UCSD-AML1 (cell line): ENCODE measurements at regions not wholly inside any gene's neighbourhood (a gene's known extent, or its start where the extent isn't known, plus 50 kb on each side); places are given as distances from the start of the nearest gene placed in this dataset.

Experiments
- DNase-seq: peaks from one replicate; lab custom pipeline; 2025; ENCODE audit not compliant: unreplicated experiment; lab: John Stamatoyannopoulos, UW

DNA sequence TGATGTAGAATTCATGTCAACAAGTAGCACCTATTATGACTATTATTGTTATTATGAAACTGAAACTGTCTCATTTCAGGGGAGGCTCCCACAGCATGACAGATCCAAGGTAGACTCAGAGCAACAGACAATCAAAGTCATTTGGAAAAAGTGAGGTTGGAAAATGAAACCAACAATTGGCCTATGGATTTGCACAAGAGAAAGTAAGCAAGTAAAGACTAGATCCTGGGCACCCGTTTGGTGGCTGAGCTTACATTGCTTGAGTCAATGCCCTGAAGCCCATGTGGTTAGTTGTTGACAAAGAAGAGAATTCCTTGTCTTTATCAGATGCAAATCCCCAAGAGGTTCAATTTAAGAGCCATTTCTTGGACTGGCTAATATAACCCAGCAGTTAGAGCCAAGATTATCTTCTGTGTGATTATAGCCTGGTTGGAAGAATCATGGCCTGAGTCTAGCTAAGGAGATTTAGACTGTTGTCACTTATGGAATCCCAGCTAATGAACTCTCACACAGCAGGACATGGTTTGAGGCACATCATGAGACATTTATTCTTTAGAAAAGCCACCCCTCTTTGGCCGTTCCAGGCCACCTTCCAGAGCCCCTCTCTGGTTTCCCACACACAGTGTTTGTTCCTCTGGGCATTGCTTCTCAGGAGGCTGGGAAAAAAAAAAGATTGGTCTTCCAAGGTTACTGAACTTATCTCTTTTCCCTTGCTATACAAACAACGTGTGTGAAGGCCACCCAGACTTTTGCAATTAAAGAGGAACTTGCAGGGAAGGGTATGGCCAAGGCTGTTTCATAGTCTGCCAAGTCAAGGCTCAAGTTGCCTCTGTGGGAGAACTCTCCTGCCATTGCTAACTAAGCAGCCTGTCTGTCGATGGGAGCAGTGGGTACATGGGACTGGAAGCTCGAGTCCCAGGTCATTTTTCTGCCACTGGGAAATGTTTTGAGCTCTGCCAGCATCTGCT, 399.5 kb downstream of the ENC1 start:
- peak; percentile 53 for DNase-seq

DNA sequence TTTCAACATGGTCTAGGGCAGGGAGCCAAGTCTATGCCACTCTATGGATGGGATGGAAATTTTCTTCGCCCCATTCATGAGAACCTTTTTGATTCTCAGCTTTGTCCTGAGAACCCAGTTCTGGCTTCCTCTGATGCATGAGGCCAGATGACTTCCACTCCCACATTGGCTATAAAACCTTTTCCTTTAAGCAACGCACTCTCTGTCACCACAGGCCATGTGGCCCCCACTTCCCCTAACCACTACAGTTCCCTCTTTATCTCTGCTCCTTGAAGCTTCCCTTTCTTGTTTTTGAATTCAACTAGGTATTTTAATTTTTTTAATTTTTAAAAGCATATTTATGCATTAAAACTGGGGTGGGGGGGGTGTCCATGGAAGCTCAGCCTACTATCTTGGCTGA, 401.3 kb downstream of the ENC1 start:
- DNase-seq: peak; percentile 68

DNA sequence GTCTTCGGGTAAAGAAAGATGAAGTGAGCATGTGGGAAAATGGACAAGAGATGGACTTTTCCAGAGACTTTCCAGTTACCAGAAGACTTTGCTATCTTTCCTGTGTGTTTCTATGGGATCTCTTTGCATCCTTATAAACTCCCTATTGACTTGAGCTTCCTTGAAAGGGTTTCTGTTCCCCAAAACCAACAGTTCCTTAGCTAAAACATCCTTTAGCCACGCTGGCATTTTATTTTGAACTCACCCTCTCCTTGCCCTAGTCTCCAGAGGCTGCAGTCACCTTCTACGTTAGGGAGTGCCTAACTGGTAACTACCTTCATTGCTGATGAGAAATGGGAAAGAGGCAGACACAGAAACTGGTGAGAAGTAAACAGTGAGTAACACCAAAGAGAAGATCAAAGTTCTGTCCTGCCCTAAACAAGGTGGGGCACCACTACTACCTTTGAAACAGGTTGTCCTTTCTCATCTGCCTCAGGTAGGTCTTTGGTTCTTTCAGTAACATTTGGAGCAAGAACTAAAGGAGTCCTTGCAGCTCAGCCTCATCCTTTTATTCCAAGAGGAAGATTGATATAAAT, 402.9 kb downstream of the ENC1 start:
- DNase-seq: no peak

DNA sequence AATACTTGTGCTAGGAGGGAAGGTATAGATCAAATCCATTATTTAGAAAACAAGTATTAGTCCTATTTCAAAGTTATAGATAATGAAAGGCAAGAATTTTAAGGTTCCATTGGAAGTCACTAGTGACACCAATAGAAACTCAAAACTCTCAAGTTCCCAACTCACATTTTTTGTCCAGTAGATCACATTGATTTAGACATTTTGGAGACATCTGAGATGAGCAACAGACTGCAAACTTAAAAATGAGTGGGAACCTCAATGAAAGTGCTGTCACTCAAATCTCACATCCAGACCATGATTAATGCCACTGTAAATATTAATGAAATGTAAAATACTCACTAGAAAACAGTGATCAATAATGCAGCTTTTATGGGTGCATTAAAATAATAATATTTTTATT, 405.0 kb downstream of the ENC1 start:
- DNase-seq: no peak

DNA sequence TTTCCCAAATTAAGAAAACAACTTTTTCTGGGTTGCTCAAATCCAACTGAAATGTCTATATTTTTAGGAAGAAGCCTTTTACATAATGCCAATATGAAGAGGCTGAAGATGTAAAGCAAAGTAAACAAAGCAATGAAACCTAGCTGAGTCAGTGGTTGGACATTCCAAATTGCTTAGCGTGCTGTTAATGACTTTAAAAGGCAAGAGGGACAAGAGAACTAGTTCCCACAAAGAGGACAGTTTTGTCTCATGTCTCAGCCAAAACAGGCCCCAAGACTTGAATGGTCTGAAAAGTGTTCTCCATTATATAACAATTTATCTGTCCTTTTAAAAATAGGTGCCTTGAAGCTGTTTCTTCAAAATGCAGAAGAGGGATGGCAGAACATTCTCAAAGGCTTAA, 407.0 kb downstream of the ENC1 start:
- DNase-seq: no peak

DNA sequence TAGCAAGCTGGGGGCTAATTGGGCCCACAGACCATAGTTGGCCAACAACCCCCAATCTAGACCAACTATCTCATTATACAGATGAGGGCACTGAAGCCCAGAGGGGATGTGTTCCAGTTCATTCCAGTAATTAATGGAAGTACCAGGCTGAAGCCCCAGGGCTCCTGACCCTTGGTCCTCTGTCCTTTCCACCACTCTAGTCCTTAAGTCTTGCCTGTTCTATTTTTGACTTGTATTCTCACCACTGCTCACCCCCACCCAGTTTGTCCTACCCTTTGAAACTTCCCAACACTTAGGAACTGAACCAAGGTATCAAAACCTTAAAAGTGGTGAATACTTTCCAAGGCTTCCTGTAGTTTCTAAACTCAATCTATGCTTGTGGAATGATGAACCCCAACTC, 407.4 kb downstream of the ENC1 start:
- DNase-seq: no peak

DNA sequence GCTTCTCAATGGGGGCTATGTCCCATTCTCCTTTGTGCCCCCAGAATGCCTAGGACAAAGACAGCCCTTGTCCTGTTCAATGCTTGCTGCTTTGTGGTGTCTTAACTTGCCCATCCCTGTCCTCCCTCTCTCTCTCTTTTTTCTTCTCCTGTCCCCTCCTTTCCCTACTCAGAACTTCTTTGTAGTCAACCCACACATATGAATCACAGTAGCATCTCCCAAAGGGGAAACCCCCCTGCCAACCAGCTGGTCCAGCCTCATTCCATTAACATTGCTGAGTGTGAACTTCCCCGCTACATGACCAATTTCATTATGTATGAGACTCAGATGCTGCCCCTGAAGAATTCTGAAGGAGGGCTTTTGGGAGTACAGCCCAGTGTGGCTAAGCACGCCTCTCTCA, 408.3 kb downstream of the ENC1 start:
- no peak for DNase-seq

DNA sequence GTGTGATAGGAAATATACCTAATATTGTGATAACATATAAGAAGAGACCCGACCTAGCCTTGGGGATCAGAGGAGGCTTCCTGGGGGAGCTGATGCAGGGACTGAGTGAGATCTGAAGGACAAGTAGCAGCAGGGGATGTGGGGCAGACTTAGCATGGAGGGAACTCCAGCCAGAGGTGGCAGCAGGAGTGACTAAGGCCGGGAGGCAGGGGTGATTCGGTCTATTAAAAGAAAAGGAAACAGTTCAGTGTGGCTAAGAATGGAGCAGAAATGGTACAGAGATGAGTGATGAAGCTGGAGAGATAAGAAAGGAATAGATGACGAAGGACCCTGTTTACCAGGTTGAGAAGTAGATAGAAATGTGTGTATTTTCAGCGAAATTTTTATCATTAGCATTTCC, 408.8 kb downstream of the ENC1 start:
- peak; percentile 29 for DNase-seq

DNA sequence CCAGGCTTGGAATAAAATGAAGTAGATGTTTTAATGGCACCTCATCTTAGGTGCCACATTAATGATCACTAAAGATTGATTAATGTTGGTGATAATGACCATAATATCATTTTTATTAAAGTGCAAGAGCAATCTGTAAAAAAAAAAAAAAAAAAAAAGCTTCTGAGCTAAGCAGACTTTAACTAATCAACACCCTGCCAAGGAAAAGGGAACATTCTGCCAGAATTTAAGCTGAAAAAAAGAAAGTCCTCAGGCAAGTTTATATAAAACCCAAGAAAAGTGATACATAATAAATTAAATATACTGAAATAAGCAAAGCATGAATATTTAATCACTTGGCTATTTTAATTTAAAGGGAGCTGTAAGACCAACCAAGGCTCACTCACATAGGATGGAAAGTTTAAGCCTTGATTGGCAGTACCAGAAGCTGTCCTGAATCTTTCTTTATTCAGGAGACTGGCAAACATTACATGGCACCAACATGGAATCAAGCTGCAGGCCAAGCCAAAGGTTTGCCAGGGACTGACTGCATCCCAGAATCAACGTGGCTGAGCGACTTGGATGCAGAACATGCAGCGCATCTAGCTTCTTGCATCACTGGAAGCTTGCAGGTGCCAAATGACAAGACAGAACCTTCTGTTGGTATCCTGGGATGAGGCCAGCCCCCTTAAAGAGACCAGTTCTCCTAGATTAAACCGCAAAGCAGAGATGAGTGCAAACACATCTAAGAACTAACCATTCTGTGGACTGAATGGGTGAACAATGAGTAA, 413.6 kb downstream of the ENC1 start:
- DNase-seq: no peak

DNA sequence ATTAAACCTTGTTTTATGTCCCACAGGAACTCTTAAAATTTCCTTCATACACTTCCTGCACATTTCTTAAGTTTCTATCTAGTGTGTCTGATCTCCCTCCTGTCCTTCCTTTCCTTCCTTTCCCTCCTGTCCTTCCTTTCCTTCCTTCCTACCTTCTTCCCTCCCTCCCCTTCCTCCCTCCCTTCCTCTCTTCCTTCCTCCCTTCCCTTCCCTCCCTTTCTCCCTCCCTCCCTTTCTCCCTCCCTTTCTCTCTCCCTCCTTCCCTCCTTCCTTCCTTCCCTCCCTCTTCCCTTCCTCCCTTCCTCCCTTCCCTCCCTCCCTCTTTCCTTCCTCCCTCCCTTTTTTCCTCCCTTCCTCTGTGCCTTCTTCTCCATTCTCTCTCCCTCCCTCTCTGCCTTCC, 414.9 kb downstream of the ENC1 start:
- DNase-seq: no peak

DNA sequence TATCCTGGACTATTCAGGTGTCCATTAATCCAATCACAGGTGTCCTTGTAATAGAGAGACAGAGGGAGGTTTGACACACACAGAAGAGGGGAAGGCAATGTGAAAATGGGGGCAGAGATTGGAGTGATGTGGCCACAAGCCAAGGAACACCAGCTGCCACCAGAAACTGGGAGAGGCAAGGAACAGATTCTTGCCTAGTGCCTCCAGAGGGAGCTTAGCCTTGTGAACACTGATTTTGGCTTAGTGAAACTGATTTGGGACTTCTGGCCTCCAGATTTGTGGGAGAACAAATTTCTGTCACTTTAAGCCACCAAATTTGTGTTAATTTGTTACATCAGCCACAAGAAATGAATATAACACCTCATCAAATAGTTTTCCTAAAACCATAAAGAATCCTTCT, 416.2 kb downstream of the ENC1 start:
- DNase-seq: no peak

DNA sequence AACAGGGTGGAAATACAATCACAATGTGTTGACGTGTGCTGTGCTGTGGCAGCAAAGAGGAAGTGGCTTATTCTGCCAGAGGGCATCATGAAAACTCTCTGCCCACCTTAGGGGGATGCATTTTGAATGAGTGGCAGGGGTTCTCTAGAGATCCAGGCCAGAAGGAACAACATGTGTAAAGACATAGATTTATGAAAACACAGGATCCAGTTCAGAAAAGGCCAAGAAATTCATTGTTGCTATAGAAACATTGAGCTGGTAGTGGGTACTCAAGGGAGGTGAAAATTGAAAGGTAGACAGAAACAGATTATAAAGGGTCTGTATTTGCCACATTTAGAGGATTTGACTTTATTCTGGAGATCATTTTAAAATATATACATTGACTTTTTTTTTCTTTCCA, 417.7 kb downstream of the ENC1 start:
- DNase-seq: no peak

DNA sequence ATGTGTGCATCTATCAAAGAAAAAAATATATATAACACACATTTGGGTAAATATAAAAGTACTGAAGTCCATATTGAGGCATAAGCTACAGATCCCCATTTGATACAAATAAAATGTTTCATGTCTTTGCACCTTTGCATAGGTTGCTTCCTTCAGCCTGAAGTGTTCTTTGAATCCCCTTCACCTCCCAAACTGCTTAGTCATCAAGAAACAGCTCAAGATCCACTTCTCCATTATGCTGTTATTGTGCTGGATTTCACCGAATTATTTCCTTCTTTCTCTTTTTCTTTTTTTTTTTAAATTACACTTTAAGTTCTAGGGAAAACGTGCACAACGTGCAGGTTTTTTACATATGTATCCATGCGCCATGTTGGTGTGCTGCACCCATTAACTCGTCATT, 419.1 kb downstream of the ENC1 start:
- no peak for DNase-seq

DNA sequence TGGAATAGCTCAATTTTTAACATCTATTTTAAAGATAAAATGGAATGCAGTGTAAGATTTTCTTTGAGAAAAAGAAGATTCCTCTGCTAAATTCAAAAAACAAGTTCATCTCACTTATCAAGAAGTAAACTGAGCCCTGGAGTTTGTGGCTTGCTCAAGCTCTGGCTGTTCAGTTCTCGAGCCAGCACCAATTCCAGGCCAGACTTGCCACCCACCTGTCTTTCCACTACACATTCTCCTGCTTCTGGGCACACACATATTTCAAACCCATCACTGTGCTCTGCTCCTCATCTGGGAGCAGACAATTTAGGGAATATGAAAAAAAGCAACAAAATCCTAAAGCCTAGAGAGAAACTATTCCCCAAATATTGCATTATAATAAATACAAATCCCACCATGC, 424.5 kb downstream of the ENC1 start:
- DNase-seq: no peak

DNA sequence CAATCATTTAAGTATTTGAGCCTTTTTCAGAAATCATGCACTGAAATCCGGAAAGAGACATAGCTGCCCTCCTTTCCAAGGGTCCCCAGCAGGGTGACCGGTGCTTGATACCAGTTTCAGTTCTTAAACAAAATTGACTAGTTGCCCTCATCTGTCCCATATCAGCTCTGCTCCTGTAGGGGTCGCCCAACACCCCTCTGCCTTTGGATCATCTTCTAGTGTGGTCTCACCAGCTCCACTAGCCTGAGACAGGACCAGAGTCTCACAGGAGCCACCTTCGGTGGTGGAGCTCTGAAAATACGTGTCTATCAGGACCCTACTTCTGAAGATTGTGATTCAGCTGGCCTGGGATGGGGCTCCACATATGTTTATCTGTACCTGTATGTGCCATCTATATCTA, 428.2 kb downstream of the ENC1 start:
- DNase-seq: peak; percentile 58

DNA sequence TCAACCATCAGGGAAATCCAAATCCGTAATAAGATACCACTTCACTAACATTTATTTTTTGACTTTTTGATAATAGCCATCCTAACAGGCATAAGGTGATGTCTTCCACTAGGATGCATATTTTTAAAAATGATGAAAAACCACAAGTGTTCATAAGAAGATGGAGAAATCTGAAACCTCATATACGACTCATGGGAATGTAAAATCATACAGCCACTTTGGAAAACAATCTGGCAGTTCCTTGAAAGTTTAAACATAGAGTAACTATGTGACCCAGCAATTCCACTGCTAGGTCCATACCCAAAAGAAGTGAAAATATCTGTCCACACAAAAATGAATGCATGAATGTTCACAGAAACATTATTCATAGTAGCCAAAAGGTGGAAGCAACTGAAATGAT, 431.0 kb downstream of the ENC1 start:
- DNase-seq: no peak

DNA sequence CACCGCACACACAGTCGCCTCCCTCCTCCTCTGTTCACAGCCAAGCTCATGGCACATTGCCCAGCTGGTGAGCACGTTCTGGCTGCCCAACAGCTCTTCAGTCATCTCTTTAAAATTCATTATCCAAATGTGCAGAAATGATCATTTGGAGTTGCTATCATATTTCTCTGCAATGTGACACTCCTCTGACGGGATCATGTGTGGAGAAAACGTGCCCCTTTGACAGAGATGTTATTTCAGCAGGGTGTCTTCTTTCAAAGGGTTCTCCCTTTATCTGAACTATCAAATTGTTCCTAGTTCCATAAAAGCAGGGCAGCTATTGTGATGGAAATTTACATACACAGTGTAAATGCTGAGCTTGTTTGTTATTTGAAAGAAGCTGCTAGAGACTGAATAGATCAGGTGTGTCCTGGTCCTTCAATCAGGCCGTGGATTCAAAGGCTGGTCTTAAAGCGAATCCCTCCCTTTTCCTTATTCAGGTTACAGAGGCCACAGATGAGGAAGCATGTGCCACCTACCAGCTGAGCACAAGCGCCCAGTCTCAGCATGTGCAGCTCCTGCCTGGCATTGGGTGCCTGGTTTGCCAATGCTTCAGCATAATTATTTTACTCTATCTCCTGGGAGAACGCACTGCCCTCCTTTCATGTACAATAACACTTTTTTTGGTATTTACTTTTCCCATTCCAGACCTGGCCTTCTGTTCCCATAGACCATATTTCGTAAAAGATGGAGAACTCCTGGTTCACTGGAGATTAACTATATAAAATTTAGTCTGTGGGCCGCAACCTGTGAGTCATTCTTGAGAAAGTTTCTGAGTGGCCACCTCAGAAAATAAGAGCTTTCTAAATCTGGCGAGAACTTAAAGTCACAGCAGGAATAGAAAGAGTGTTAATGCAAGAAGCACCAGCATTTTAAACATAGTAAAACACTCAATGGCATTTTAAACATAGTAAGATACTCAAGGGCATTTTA, 433.7 kb downstream of the ENC1 start:
- no peak for DNase-seq

DNA sequence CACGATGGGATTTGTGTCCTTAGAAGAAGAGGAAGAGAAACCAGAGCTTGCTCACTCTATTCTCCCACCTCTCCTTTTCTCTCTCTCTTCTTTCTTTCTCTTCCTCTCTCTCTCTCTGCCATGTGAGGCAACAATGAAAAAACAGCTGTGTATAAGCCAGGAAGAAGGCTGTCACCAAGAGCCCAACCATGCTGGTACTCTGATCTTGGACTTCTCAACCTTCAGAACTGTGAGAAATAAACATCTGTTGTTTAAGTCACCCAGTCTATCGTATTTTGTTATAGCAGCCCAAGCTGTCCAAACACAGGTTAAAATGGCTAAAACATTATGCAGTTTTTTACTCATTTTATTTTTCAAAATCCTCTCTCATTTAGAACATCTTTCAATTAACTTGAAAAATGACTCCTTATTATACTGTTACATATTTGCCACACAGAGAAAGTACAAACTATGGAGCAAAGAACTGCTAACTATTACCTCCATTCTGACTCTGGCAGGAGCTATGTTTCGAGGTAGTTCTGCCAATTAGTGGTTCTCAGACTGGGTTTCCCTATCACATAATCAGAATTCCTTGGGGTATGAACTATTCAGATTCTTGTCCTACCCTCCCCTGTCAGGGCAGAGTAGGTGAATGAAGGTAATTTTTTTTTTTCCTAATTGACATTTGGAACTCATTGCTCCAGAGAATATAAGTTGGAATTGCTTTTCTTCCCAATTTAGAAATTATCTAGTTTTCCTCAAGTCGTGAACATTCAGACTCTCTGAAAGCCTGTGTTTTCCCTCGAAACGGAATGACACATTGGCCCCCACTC, 434.6 kb downstream of the ENC1 start:
- no peak for DNase-seq

DNA sequence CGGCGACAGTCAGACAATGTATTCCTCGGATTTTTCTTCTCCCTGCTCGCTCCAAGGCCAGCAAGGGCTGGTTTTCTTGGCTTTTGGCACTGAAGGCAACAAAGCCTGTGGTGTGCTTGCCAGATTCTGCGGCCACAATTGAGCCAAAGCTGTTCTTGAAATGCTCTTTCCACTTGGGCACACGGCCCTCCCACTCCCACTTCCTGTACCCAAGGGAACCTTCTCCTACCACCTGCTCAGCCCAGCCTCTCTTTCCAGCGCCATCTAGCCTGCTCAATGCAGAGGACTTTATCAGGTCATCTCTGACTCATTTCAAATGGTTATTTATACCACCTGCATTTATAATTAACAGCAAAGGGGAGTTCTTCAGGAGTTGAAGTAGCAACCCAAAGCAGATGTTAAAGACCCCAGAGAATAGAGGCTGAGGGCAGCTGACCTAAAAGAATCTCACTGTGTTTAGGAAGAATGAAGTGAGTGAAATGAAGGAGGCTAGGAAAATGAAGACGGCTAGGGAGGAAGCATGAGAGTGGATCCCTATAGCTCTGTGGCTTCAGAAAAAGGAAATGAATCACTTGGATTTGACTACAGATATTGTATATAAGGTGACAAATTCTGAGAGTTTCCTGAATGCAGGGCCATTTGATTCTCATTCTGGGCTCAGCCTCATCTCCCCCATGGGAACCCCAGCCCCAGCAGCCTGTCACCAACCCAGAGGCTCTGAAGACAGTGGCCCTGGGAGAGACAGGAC, 439.0 kb downstream of the ENC1 start:
- DNase-seq: peak; percentile 39
